ENCODE measurements at regions not wholly inside any gene's neighbourhood (a gene's known extent, or its start where the extent isn't known, plus 50 kb on each side); places are given as distances from the start of the nearest gene placed in this dataset.

- in situ Hi-C loops (cut with HindIII; ENCODE audit: low sequenced_read_pairs), result no loop called here
- TF ChIP-seq CTCF (IDR thresholded peaks at IDR 0.05; ENCODE audit: low read depth, low read length), result no peak
Observed at GRCh38 chr13:106391271-106391670, 144.2 kb downstream of the EFNB2 start.

GRCh38 chr13:106390367-106390766, 145.1 kb downstream of the EFNB2 start:
- no peak for DNase-seq (ENCODE audit: low read depth, low spot score)
- no peak overlapping the region for H3K4me3 ChIP-seq (ENCODE audit: low read depth, low read length)
- in situ Hi-C loops (cut with HindIII; ENCODE audit: low sequenced_read_pairs), result no loop called here
- TF ChIP-seq CTCF (IDR thresholded peaks at IDR 0.05; ENCODE audit: low read depth, low read length), result no peak

More at GRCh38 chr13:106391271-106391670, 144.2 kb downstream of the EFNB2 start:
- H3K4me3 ChIP-seq (ENCODE audit: low read depth, low read length), result no peak overlapping the region
- DNase-seq (ENCODE audit: low read depth, low spot score), result no peak

DNA sequence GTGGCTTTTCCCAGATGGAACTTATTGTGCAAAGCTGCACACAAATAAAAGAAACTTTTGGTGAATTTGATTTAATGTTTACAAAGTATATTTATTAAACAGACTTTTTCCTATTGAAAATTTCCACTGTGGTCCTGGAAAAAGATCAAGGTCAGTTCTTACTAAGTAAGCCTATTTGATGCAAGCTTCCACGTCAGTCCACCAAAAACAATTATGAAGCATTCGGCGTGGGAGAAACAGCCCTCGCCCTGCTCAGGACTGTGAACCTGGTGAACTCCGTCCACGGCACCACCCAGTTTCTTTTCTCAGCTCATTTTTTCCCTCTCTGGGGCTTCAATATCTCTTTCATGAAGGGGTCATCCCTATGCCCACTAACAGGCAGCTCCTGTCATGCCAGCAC, 149.8 kb downstream of the EFNB2 start:
- TF ChIP-seq CTCF (IDR thresholded peaks at IDR 0.05; ENCODE audit: low read depth, low read length), result no peak
- H3K4me3 ChIP-seq (ENCODE audit: low read depth, low read length), result no peak overlapping the region
- in situ Hi-C loops (cut with HindIII; ENCODE audit: low sequenced_read_pairs), result no loop called here
- DNase-seq (ENCODE audit: low read depth, low spot score), result no peak

DNA sequence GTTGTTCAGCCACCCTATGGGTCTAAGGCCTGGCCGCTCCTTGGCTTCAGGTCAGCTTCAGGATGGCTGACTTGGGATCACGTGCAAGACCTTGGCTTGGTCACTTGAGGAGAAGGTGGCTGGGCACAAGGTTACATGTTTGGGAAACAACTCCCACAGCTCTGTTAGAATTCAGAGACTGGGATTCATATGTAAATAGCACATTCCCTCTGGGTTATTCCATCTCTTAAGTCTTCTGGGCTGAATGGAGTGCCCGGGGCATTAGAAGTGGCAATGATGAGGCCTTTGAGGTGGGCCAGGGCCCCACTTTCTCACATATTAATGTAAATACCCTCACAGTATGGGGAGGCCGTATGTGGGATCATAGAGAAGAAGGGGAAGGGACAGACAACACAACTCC, 150.9 kb downstream of the EFNB2 start:
- no peak for DNase-seq (ENCODE audit: low read depth, low spot score)
- no peak for TF ChIP-seq CTCF (IDR thresholded peaks at IDR 0.05; ENCODE audit: low read depth, low read length)
- no peak overlapping the region for H3K4me3 ChIP-seq (ENCODE audit: low read depth, low read length)
- in situ Hi-C loops (cut with HindIII; ENCODE audit: low sequenced_read_pairs), result no loop called here

GRCh38 chr13:106383791-106384190, 151.7 kb downstream of the EFNB2 start:
- no peak overlapping the region for H3K4me3 ChIP-seq (ENCODE audit: low read depth, low read length)
- no peak for DNase-seq (ENCODE audit: low read depth, low spot score)
- in situ Hi-C loops (cut with HindIII; ENCODE audit: low sequenced_read_pairs), result no loop called here
- no peak for TF ChIP-seq CTCF (IDR thresholded peaks at IDR 0.05; ENCODE audit: low read depth, low read length)

GRCh38 chr13:106382534-106382933, 152.9 kb downstream of the EFNB2 start:
- in situ Hi-C loops (cut with HindIII; ENCODE audit: low sequenced_read_pairs), result no loop called here
- TF ChIP-seq CTCF (IDR thresholded peaks at IDR 0.05; ENCODE audit: low read depth, low read length), result no peak

GRCh38 chr13:106381091-106381490, 154.4 kb downstream of the EFNB2 start:
- no peak for TF ChIP-seq CTCF (IDR thresholded peaks at IDR 0.05; ENCODE audit: low read depth, low read length)
- in situ Hi-C loops (cut with HindIII; ENCODE audit: low sequenced_read_pairs), result no loop called here

More at GRCh38 chr13:106382534-106382933, 152.9 kb downstream of the EFNB2 start:
- no peak overlapping the region for H3K4me3 ChIP-seq (ENCODE audit: low read depth, low read length)
- no peak for DNase-seq (ENCODE audit: low read depth, low spot score)

More at GRCh38 chr13:106381091-106381490, 154.4 kb downstream of the EFNB2 start:
- no peak overlapping the region for H3K4me3 ChIP-seq (ENCODE audit: low read depth, low read length)
- peak; percentile 31 for DNase-seq (ENCODE audit: low read depth, low spot score)

Data from astrocyte of the spinal cord (primary cell).